Liver (tissue), 3 donors: ENCODE measurements at regions not wholly inside any gene's neighbourhood (a gene's known extent, or its start where the extent isn't known, plus 50 kb on each side); places are given as distances from the start of the nearest gene placed in this dataset.

Experiments
- FOXA2 ChIP-seq: IDR thresholded peaks from 2 replicates; pipeline ENCODE4 v1.6.1; 2016; ENCODE audit warnings: antibody characterized with exemption
- GABPA ChIP-seq, 2 donors: IDR thresholded peaks in 1 of 2; conservative IDR thresholded peaks in 1 of 2; 2 replicates each; pipeline ENCODE4 v1.6.1; 2016; ENCODE audit warnings: antibody characterized with exemption in 2 of 2, mild to moderate bottlenecking in 1 of 2, moderate library complexity in 1 of 2
- JUND ChIP-seq, 2 donors: IDR thresholded peaks; 2 replicates each; pipeline ENCODE4 v1.6.1; 2016; ENCODE audit warnings: antibody characterized with exemption in 2 of 2
- RXRA ChIP-seq, 2 donors: IDR thresholded peaks; 2 replicates each; pipeline ENCODE4 v1.6.1; 2017 to 2018; ENCODE audit warnings: antibody characterized with exemption in 2 of 2, mild to moderate bottlenecking in 1 of 2
- TAF1 ChIP-seq: conservative IDR thresholded peaks from 2 replicates; pipeline ENCODE4 v1.6.1; 2016; ENCODE audit warnings: antibody characterized with exemption, mild to moderate bottlenecking
- YY1 ChIP-seq: IDR thresholded peaks from 2 replicates; pipeline ENCODE4 v1.6.1; 2016; ENCODE audit warnings: antibody characterized with exemption, mild to moderate bottlenecking
- ZBTB33 ChIP-seq: IDR thresholded peaks from 2 replicates; pipeline ENCODE4 v1.6.1; 2016; ENCODE audit warnings: antibody characterized with exemption
- TF ChIP-seq, protein P1 (sequence below): IDR thresholded peaks from 2 replicates; pipeline ENCODE4 v1.6.1; 2016; ENCODE audit warnings: antibody characterized with exemption
- TF ChIP-seq, protein P2 (sequence below): IDR thresholded peaks from 2 replicates; pipeline ENCODE4 v1.6.1; 2016; ENCODE audit warnings: antibody characterized with exemption, mild to moderate bottlenecking
- TF ChIP-seq, protein P3 (sequence below): fragments of 150-350 bp; IDR thresholded peaks from 2 replicates; pipeline ENCODE4 v1.5.1; 2017; ENCODE audit warnings: improper control_type of control experiment, low read depth, low read length; ENCODE audit not compliant: missing input control
- donor health status: healthy.
- donor health status: healthy.

DNA sequence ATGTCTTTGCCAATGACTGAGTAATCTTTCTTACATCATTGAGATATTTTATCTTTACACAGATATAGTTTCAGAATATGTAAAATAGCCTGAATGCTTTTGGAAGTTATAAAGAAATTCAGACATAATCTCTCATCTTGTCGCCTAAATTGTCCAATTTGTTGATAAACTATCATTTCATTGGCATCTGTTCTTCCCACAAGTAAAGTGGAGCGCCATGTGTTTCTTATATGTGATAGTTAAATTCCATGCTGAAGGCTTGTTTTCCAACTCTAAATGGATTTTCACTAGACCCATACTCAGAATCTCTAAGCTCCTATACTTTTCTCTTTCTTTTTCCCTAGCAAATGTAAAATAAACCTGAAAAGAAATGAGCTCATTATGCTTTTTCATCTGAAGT lies 640.1 kb upstream of the MBL2 start:
- TF ChIP-seq, protein P1, sequence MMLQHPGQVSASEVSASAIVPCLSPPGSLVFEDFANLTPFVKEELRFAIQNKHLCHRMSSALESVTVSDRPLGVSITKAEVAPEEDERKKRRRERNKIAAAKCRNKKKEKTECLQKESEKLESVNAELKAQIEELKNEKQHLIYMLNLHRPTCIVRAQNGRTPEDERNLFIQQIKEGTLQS: no peak
- TF ChIP-seq, protein P2, sequence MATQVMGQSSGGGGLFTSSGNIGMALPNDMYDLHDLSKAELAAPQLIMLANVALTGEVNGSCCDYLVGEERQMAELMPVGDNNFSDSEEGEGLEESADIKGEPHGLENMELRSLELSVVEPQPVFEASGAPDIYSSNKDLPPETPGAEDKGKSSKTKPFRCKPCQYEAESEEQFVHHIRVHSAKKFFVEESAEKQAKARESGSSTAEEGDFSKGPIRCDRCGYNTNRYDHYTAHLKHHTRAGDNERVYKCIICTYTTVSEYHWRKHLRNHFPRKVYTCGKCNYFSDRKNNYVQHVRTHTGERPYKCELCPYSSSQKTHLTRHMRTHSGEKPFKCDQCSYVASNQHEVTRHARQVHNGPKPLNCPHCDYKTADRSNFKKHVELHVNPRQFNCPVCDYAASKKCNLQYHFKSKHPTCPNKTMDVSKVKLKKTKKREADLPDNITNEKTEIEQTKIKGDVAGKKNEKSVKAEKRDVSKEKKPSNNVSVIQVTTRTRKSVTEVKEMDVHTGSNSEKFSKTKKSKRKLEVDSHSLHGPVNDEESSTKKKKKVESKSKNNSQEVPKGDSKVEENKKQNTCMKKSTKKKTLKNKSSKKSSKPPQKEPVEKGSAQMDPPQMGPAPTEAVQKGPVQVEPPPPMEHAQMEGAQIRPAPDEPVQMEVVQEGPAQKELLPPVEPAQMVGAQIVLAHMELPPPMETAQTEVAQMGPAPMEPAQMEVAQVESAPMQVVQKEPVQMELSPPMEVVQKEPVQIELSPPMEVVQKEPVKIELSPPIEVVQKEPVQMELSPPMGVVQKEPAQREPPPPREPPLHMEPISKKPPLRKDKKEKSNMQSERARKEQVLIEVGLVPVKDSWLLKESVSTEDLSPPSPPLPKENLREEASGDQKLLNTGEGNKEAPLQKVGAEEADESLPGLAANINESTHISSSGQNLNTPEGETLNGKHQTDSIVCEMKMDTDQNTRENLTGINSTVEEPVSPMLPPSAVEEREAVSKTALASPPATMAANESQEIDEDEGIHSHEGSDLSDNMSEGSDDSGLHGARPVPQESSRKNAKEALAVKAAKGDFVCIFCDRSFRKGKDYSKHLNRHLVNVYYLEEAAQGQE: no peak
- TF ChIP-seq, protein P3, sequence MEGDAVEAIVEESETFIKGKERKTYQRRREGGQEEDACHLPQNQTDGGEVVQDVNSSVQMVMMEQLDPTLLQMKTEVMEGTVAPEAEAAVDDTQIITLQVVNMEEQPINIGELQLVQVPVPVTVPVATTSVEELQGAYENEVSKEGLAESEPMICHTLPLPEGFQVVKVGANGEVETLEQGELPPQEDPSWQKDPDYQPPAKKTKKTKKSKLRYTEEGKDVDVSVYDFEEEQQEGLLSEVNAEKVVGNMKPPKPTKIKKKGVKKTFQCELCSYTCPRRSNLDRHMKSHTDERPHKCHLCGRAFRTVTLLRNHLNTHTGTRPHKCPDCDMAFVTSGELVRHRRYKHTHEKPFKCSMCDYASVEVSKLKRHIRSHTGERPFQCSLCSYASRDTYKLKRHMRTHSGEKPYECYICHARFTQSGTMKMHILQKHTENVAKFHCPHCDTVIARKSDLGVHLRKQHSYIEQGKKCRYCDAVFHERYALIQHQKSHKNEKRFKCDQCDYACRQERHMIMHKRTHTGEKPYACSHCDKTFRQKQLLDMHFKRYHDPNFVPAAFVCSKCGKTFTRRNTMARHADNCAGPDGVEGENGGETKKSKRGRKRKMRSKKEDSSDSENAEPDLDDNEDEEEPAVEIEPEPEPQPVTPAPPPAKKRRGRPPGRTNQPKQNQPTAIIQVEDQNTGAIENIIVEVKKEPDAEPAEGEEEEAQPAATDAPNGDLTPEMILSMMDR: no peak
- TF ChIP-seq RXRA (IDR thresholded peaks at IDR 0.05) (no peak), FOXA2 (no peak), JUND (IDR thresholded peaks at IDR 0.05) (no peak), YY1 (no peak), TAF1 (no peak), ZBTB33 (no peak), GABPA (IDR thresholded peaks at IDR 0.05 in 1 of 2, conservative IDR thresholded peaks at IDR 0.05 in 1 of 2) (no peak)
